Peyer's patch (tissue), 4 donors: ENCODE measurements at regions not wholly inside any gene's neighbourhood (a gene's known extent, or its start where the extent isn't known, plus 50 kb on each side); places are given as distances from the start of the nearest gene placed in this dataset.

Experiments used
- CTCF ChIP-seq, 6 experiments: fragments of 450-650 bp in 4 of 6; fragments of 200-600 bp in 2 of 6; sonication (generic) in 1 of 6; IDR thresholded peaks; one replicate each; pipeline ENCODE4 v1.5.1; 2017 to 2019; ENCODE audit warnings: antibody characterized with exemption in 6 of 6, mild to moderate bottlenecking in 3 of 6, moderate library complexity in 1 of 6
- POLR2A ChIP-seq, 2 donors: fragments of 450-650 bp; IDR thresholded peaks; one replicate each; pipeline ENCODE4 v1.5.1; 2017; ENCODE audit warnings: antibody characterized with exemption in 2 of 2, mild to moderate bottlenecking in 2 of 2, moderate library complexity in 2 of 2

- TF ChIP-seq CTCF (IDR thresholded peaks at IDR 0.05): no peak
- TF ChIP-seq POLR2A (IDR thresholded peaks at IDR 0.05): no peak
These were observed 140.9 kb upstream of the JADE1 start for GRCh38 chr4:128668566-128668965.
